Liver (tissue), 8 donors: ENCODE measurements at regions not wholly inside any gene's neighbourhood (a gene's known extent, or its start where the extent isn't known, plus 50 kb on each side); places are given as distances from the start of the nearest gene placed in this dataset.

ENCODE experiments used
- DNase-seq: peaks from one replicate; pipeline ENCODE4 v3.0.0-alpha.2; 2017; ENCODE audit warnings: low spot score
- H3K27ac ChIP-seq, 2 donors: one replicate each; pipeline ENCODE4 v1.7.0; 2013; ENCODE audit warnings: inconsistent platforms in 2 of 2, low read length in 2 of 2, control low read depth in 1 of 2, low read depth in 1 of 2, mild to moderate bottlenecking in 1 of 2
- H3K27me3 ChIP-seq, 4 donors: one replicate each; pipeline versions ENCODE4 v1.6.1 to v1.7.0; 2013; ENCODE audit warnings: low read length in 3 of 4, inconsistent platforms in 1 of 4, mild to moderate bottlenecking in 1 of 4, moderate library complexity in 1 of 4; ENCODE audit not compliant: control insufficient read depth in 4 of 4, insufficient read depth in 4 of 4
- H3K36me3 ChIP-seq, 4 donors: one replicate each; pipeline versions ENCODE4 v1.6.1 to v1.7.0; 2013; ENCODE audit warnings: low read length in 3 of 4, mild to moderate bottlenecking in 3 of 4, low read depth in 1 of 4, moderate library complexity in 1 of 4; ENCODE audit not compliant: control insufficient read depth in 4 of 4, insufficient read depth in 3 of 4
- H3K4me1 ChIP-seq, 4 donors: one replicate each; pipeline versions ENCODE4 v1.6.1 to v1.7.0; 2013; ENCODE audit warnings: low read length in 3 of 4, mild to moderate bottlenecking in 3 of 4, moderate library complexity in 1 of 4; ENCODE audit not compliant: control insufficient read depth in 4 of 4, insufficient read depth in 4 of 4
- H3K4me3 ChIP-seq, 3 donors: one replicate each; pipeline versions ENCODE4 v1.6.1 to v1.7.0; 2013; ENCODE audit warnings: low read length in 3 of 3, control low read depth in 1 of 3, low read depth in 1 of 3, mild to moderate bottlenecking in 1 of 3
- H3K9ac ChIP-seq, 2 donors: one replicate each; pipeline ENCODE4 v1.7.0; 2013; ENCODE audit warnings: low read length in 2 of 2, mild to moderate bottlenecking in 2 of 2, moderate library complexity in 2 of 2, control low read depth in 1 of 2, low read depth in 1 of 2
- H3K9me3 ChIP-seq, 4 donors: one replicate each; pipeline versions ENCODE4 v1.6.1 to v1.7.0; 2013; ENCODE audit warnings: low read length in 3 of 4; ENCODE audit not compliant: control insufficient read depth in 4 of 4
- ATF3 ChIP-seq: IDR thresholded peaks from 2 replicates; pipeline ENCODE4 v1.6.1; 2016; ENCODE audit warnings: antibody characterized with exemption
- CTCF ChIP-seq: fragments of 150-350 bp; IDR thresholded peaks from 2 replicates; pipeline ENCODE4 v1.5.1; 2017; ENCODE audit warnings: improper control_type of control experiment, low read depth, low read length; ENCODE audit not compliant: missing input control
- EGR1 ChIP-seq, 2 donors: IDR thresholded peaks; 2 replicates each; pipeline ENCODE4 v1.6.1; 2016 to 2018; ENCODE audit warnings: antibody characterized with exemption in 2 of 2, low read depth in 2 of 2
- FOXA1 ChIP-seq: IDR thresholded peaks from 2 replicates; pipeline ENCODE4 v1.6.1; 2016; ENCODE audit warnings: antibody characterized with exemption
- FOXA2 ChIP-seq: IDR thresholded peaks from 2 replicates; pipeline ENCODE4 v1.6.1; 2016; ENCODE audit warnings: antibody characterized with exemption
- GABPA ChIP-seq, 2 donors: IDR thresholded peaks in 1 of 2; conservative IDR thresholded peaks in 1 of 2; 2 replicates each; pipeline ENCODE4 v1.6.1; 2016; ENCODE audit warnings: antibody characterized with exemption in 2 of 2, mild to moderate bottlenecking in 1 of 2, moderate library complexity in 1 of 2
- HNF4A ChIP-seq, 2 donors: conservative IDR thresholded peaks; 2 replicates each; pipeline ENCODE4 v1.6.1; 2016; ENCODE audit warnings: antibody characterized with exemption in 2 of 2, mild to moderate bottlenecking in 2 of 2
- JUND ChIP-seq, 2 donors: IDR thresholded peaks; 2 replicates each; pipeline ENCODE4 v1.6.1; 2016; ENCODE audit warnings: antibody characterized with exemption in 2 of 2
- MAX ChIP-seq: IDR thresholded peaks from 2 replicates; pipeline ENCODE4 v1.6.1; 2016; ENCODE audit warnings: antibody characterized with exemption
- RAD21 ChIP-seq, 2 donors: IDR thresholded peaks; 2 replicates each; pipeline ENCODE4 v1.6.1; 2016; ENCODE audit warnings: antibody characterized with exemption in 2 of 2, mild to moderate bottlenecking in 2 of 2
- REST ChIP-seq: IDR thresholded peaks from 2 replicates; pipeline ENCODE4 v1.6.1; 2016; ENCODE audit warnings: antibody characterized with exemption, mild to moderate bottlenecking
- SP1 ChIP-seq: IDR thresholded peaks from 2 replicates; pipeline ENCODE4 v1.6.1; 2018; ENCODE audit warnings: antibody characterized with exemption, mild to moderate bottlenecking
- YY1 ChIP-seq: IDR thresholded peaks from 2 replicates; pipeline ENCODE4 v1.6.1; 2016; ENCODE audit warnings: antibody characterized with exemption, mild to moderate bottlenecking
- ZBTB33 ChIP-seq: IDR thresholded peaks from 2 replicates; pipeline ENCODE4 v1.6.1; 2016; ENCODE audit warnings: antibody characterized with exemption
- WGBS: extraction: QIAGEN DNeasy Blood & Tissue Kit; methylation state at CpG from one replicate; pipeline ENCODE4 v1.1.7; 2013; 5-methylcytosine and 5-hydroxymethylcytosine counted together
- donor health status: healthy.
- donor health status: healthy.
- donor health status: healthy.
- donor health status: healthy.
- donor health status: healthy.

- Histone ChIP-seq H3K27ac (no peak overlapping the region), H3K9me3 (no peaks in the 10 kb centered on the region), H3K27me3 (no peaks in the 10 kb centered on the region), H3K4me3 (no peak overlapping the region), H3K36me3 (no peaks in the 10 kb centered on the region), H3K4me1 (no peaks in the 10 kb centered on the region), H3K9ac (no peak overlapping the region)
- DNase-seq, result no peak
- WGBS, result 82% methylated on average over 7 of the region's 7 CpGs
- TF ChIP-seq HNF4A (conservative IDR thresholded peaks at IDR 0.05) (no peak), YY1 (no peak), ZBTB33 (no peak), FOXA1 (no peak), JUND (IDR thresholded peaks at IDR 0.05) (no peak), FOXA2 (no peak)
Measured at GRCh38 chr11:129610125-129610524, 205.5 kb upstream of the TMEM45B start.

- Histone ChIP-seq H3K9me3 (no peaks in the 10 kb centered on the region), H3K4me3 (no peak overlapping the region), H3K9ac (no peak overlapping the region), H3K36me3 (no peaks in the 10 kb centered on the region), H3K27me3 (no peaks in the 10 kb centered on the region), H3K4me1 (no peaks in the 10 kb centered on the region), H3K27ac (no peak overlapping the region)
- TF ChIP-seq EGR1 (IDR thresholded peaks at IDR 0.05; ENCODE audit: low read depth in 2 of 2), result no peak
- TF ChIP-seq SP1, result no peak
- TF ChIP-seq MAX, result no peak
- no peak for TF ChIP-seq RAD21 (IDR thresholded peaks at IDR 0.05)
- no peak for TF ChIP-seq FOXA1
- no peak for TF ChIP-seq ATF3
- TF ChIP-seq GABPA (IDR thresholded peaks at IDR 0.05 in 1 of 2, conservative IDR thresholded peaks at IDR 0.05 in 1 of 2), result no peak
- no peak for TF ChIP-seq CTCF
- TF ChIP-seq REST, result no peak
- 80% methylated on average over 5 of the region's 5 CpGs for WGBS
- no peak for DNase-seq
Measured at GRCh38 chr11:129610545-129610944, 205.1 kb upstream of the TMEM45B start.
